WTC11 (cell line): ENCODE measurements at regions not wholly inside any gene's neighbourhood (a gene's known extent, or its start where the extent isn't known, plus 50 kb on each side); places are given as distances from the start of the nearest gene placed in this dataset.

Experiments
- ATAC-seq: fragments of 200-7000 bp; cut with Tn5 transposase; 2 replicates; pipeline ENCODE4 v1.10.0; 2021; ENCODE audit warnings: mild to moderate bottlenecking, moderate library complexity
- CTCF ChIA-PET: fragments of 300-600 bp; sonication (Branson Sonifier 250); formaldehyde crosslinking; loops from one replicate; lab custom pipeline; 2021; ENCODE audit warnings: antibody characterized with exemption; lab: Charles Lee
- POLR2A ChIA-PET: fragments of 350-600 bp; sonication (Branson Sonifier 250); formaldehyde crosslinking; loops from one replicate; lab custom pipeline; 2021; ENCODE audit warnings: antibody characterized with exemption; lab: Charles Lee
- DNase-seq: peaks from one replicate; pipeline ENCODE4 v3.0.0; 2021; ENCODE audit warnings: low spot score
- H3K27ac Mint-ChIP-seq: 2 replicates; pipeline ENCODE4 v1.8.0; 2021; ENCODE audit warnings: mixed read lengths
- H3K27me3 Mint-ChIP-seq: 2 replicates; pipeline ENCODE4 v1.8.0; 2021; ENCODE audit warnings: low read depth, mild to moderate bottlenecking, moderate library complexity, mixed read lengths
- H3K36me3 Mint-ChIP-seq: 2 replicates; pipeline ENCODE4 v1.8.0; 2021; ENCODE audit warnings: mixed read lengths
- H3K4me1 Mint-ChIP-seq: 2 replicates; pipeline ENCODE4 v1.8.0; 2022; ENCODE audit warnings: mixed read lengths
- H3K4me3 Mint-ChIP-seq: 2 replicates; pipeline ENCODE4 v1.8.0; 2021; ENCODE audit warnings: mild to moderate bottlenecking, moderate library complexity, mixed read lengths
- H3K9me3 Mint-ChIP-seq: 2 replicates; pipeline ENCODE4 v1.8.0; 2021; ENCODE audit warnings: mixed read lengths
- AFF4 ChIP-seq: sonication (generic); formaldehyde crosslinking; IDR thresholded peaks from 2 replicates; pipeline ENCODE4 v1.8.1; 2023; ENCODE audit warnings: mild to moderate bottlenecking, missing genetic modification reagents, borderline replicate concordance
- ATF1 ChIP-seq: sonication (generic); formaldehyde crosslinking; IDR thresholded peaks from 2 replicates; pipeline ENCODE4 v1.8.1; 2023; ENCODE audit warnings: mild to moderate bottlenecking, moderate library complexity, missing genetic modification reagents
- ELF4 ChIP-seq: sonication (generic); formaldehyde crosslinking; IDR thresholded peaks from 2 replicates; pipeline ENCODE4 v1.8.1; 2022; ENCODE audit warnings: low read depth, mild to moderate bottlenecking, moderate library complexity, missing genetic modification reagents
- EMX1 ChIP-seq: fragments of 250-450 bp; sonication (Bioruptor Pico); IDR thresholded peaks from 2 replicates; pipeline ENCODE4 v1.8.0; 2021; ENCODE audit warnings: mild to moderate bottlenecking
- ERG ChIP-seq: fragments of 250-450 bp; sonication (Bioruptor Pico); IDR thresholded peaks from 2 replicates; pipeline ENCODE4 v1.8.0; 2021; ENCODE audit warnings: mild to moderate bottlenecking
- FOXP1 ChIP-seq: sonication (generic); formaldehyde crosslinking; IDR thresholded peaks from 2 replicates; pipeline ENCODE4 v1.8.0; 2022; ENCODE audit warnings: missing genetic modification reagents, mild to moderate bottlenecking, moderate library complexity, borderline replicate concordance
- GABPB1 ChIP-seq: sonication (generic); formaldehyde crosslinking; IDR thresholded peaks from 2 replicates; pipeline ENCODE4 v1.8.1; 2023; ENCODE audit warnings: mild to moderate bottlenecking, missing genetic modification reagents
- GRHL2 ChIP-seq: fragments of 250-450 bp; sonication (Bioruptor Pico); IDR thresholded peaks from 2 replicates; pipeline ENCODE4 v1.8.0; 2022; ENCODE audit warnings: mild to moderate bottlenecking, moderate library complexity; ENCODE audit not compliant: insufficient replicate concordance, severe bottlenecking
- MYBL2 ChIP-seq: sonication (generic); formaldehyde crosslinking; IDR thresholded peaks from 2 replicates; pipeline ENCODE4 v1.8.1; 2023; ENCODE audit warnings: mild to moderate bottlenecking, moderate library complexity, missing genetic modification reagents
- NFE2L1 ChIP-seq: sonication (generic); formaldehyde crosslinking; IDR thresholded peaks from 2 replicates; pipeline ENCODE4 v1.8.1; 2023; ENCODE audit warnings: missing genetic modification reagents
- NR1H2 ChIP-seq: sonication (generic); formaldehyde crosslinking; IDR thresholded peaks from 2 replicates; pipeline ENCODE4 v1.9.0; 2021; ENCODE audit warnings: mild to moderate bottlenecking, moderate library complexity, missing genetic modification reagents
- NR3C1 ChIP-seq: sonication (generic); formaldehyde crosslinking; conservative IDR thresholded peaks from 2 replicates; pipeline ENCODE4 v1.8.1; 2023; ENCODE audit warnings: low read depth, mild to moderate bottlenecking, missing genetic modification reagents
- RELA ChIP-seq: sonication (generic); formaldehyde crosslinking; IDR thresholded peaks from 2 replicates; pipeline ENCODE4 v1.8.1; 2022; ENCODE audit warnings: missing genetic modification reagents, mild to moderate bottlenecking, borderline replicate concordance
- TEAD1 ChIP-seq: sonication (generic); formaldehyde crosslinking; IDR thresholded peaks from 2 replicates; pipeline ENCODE4 v1.8.0; 2022; ENCODE audit warnings: mild to moderate bottlenecking, missing genetic modification reagents
- ZNF263 ChIP-seq: sonication (generic); formaldehyde crosslinking; IDR thresholded peaks from 2 replicates; pipeline ENCODE4 v1.8.1; 2022; ENCODE audit warnings: low read depth, mild to moderate bottlenecking, moderate library complexity, missing genetic modification reagents
- ZNF425 ChIP-seq: fragments of 250-450 bp; sonication (Bioruptor Pico); conservative IDR thresholded peaks from 2 replicates; pipeline ENCODE4 v1.9.0; 2021; ENCODE audit warnings: mild to moderate bottlenecking
- TF ChIP-seq, protein P1 (sequence below): sonication (generic); formaldehyde crosslinking; IDR thresholded peaks from 2 replicates; pipeline ENCODE4 v1.8.1; 2022; ENCODE audit warnings: mild to moderate bottlenecking, moderate library complexity, missing genetic modification reagents
- TF ChIP-seq, protein P2 (sequence below): sonication (generic); formaldehyde crosslinking; IDR thresholded peaks from 2 replicates; pipeline ENCODE4 v1.8.1; 2022; ENCODE audit warnings: low read depth, missing genetic modification reagents, borderline replicate concordance
- TF ChIP-seq, protein P3 (sequence below): sonication (generic); formaldehyde crosslinking; IDR thresholded peaks from 2 replicates; pipeline ENCODE4 v1.8.0; 2022; ENCODE audit warnings: mild to moderate bottlenecking, missing genetic modification reagents
- TF ChIP-seq, protein P4 (sequence below): sonication (generic); formaldehyde crosslinking; IDR thresholded peaks from 2 replicates; pipeline ENCODE4 v1.8.0; 2022; ENCODE audit warnings: mild to moderate bottlenecking, missing genetic modification reagents

- ATAC-seq (no peak), DNase-seq (no peak)
- Mint-ChIP-seq H3K27me3 (peaks cover 9% of the 10 kb centered on the region), H3K4me3 (no peak overlapping the region), H3K36me3 (peaks cover 70% of the 10 kb centered on the region), H3K27ac (no peak overlapping the region), H3K4me1 (no peaks in the 10 kb centered on the region), H3K9me3 (peaks cover 83% of the 10 kb centered on the region)
- ChIA-PET CTCF (no interaction called here), POLR2A (no interaction called here)
- TF ChIP-seq, protein P1, sequence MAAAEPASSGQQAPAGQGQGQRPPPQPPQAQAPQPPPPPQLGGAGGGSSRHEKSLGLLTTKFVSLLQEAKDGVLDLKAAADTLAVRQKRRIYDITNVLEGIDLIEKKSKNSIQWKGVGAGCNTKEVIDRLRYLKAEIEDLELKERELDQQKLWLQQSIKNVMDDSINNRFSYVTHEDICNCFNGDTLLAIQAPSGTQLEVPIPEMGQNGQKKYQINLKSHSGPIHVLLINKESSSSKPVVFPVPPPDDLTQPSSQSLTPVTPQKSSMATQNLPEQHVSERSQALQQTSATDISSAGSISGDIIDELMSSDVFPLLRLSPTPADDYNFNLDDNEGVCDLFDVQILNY (CRISPR knock-in tag): no peak
- TF ChIP-seq MYBL2 (no peak), AFF4 (CRISPR knock-in tag) (no peak), NR1H2 (CRISPR knock-in tag) (no peak), RELA (no peak), NFE2L1 (CRISPR knock-in tag) (no peak), GABPB1 (no peak), NR3C1 (CRISPR knock-in tag) (no peak), ATF1 (no peak), GRHL2 (CRISPR knock-in tag) (no peak), EMX1 (CRISPR knock-in tag) (no peak), ZNF425 (no peak), ELF4 (CRISPR knock-in tag) (no peak), TEAD1 (CRISPR knock-in tag) (no peak), ERG (CRISPR knock-in tag) (no peak), ZNF263 (CRISPR knock-in tag) (no peak), FOXP1 (no peak)
- TF ChIP-seq, protein P2, sequence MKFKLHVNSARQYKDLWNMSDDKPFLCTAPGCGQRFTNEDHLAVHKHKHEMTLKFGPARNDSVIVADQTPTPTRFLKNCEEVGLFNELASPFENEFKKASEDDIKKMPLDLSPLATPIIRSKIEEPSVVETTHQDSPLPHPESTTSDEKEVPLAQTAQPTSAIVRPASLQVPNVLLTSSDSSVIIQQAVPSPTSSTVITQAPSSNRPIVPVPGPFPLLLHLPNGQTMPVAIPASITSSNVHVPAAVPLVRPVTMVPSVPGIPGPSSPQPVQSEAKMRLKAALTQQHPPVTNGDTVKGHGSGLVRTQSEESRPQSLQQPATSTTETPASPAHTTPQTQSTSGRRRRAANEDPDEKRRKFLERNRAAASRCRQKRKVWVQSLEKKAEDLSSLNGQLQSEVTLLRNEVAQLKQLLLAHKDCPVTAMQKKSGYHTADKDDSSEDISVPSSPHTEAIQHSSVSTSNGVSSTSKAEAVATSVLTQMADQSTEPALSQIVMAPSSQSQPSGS (CRISPR knock-in tag): no peak
- TF ChIP-seq, protein P3, sequence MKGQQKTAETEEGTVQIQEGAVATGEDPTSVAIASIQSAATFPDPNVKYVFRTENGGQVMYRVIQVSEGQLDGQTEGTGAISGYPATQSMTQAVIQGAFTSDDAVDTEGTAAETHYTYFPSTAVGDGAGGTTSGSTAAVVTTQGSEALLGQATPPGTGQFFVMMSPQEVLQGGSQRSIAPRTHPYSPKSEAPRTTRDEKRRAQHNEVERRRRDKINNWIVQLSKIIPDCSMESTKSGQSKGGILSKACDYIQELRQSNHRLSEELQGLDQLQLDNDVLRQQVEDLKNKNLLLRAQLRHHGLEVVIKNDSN (CRISPR knock-in tag): no peak
- TF ChIP-seq, protein P4, sequence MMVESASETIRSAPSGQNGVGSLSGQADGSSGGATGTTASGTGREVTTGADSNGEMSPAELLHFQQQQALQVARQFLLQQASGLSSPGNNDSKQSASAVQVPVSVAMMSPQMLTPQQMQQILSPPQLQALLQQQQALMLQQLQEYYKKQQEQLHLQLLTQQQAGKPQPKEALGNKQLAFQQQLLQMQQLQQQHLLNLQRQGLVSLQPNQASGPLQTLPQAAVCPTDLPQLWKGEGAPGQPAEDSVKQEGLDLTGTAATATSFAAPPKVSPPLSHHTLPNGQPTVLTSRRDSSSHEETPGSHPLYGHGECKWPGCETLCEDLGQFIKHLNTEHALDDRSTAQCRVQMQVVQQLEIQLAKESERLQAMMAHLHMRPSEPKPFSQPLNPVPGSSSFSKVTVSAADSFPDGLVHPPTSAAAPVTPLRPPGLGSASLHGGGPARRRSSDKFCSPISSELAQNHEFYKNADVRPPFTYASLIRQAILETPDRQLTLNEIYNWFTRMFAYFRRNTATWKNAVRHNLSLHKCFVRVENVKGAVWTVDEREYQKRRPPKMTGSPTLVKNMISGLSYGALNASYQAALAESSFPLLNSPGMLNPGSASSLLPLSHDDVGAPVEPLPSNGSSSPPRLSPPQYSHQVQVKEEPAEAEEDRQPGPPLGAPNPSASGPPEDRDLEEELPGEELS (CRISPR knock-in tag): no peak
Measured at GRCh38 chr3:2029559-2029958, 69.1 kb upstream of the CNTN4 start.
